DMS 273 (cell line): ENCODE measurements at regions not wholly inside any gene's neighbourhood (a gene's known extent, or its start where the extent isn't known, plus 50 kb on each side); places are given as distances from the start of the nearest gene placed in this dataset.

ENCODE experiments used
- DNase-seq: peaks from one replicate; lab custom pipeline; 2025; ENCODE audit not compliant: unreplicated experiment; lab: John Stamatoyannopoulos, UW

- DNase-seq, result no peak
Measured at GRCh38 chr13:90177512-90177911, 1170.0 kb upstream of the MIR17HG start.

GRCh38 chr13:90184355-90184754 lies 1163.1 kb upstream of the MIR17HG start:
- DNase-seq, result no peak

- DNase-seq, result no peak
Measured at GRCh38 chr13:90185734-90186133, 1161.8 kb upstream of the MIR17HG start.

DNA sequence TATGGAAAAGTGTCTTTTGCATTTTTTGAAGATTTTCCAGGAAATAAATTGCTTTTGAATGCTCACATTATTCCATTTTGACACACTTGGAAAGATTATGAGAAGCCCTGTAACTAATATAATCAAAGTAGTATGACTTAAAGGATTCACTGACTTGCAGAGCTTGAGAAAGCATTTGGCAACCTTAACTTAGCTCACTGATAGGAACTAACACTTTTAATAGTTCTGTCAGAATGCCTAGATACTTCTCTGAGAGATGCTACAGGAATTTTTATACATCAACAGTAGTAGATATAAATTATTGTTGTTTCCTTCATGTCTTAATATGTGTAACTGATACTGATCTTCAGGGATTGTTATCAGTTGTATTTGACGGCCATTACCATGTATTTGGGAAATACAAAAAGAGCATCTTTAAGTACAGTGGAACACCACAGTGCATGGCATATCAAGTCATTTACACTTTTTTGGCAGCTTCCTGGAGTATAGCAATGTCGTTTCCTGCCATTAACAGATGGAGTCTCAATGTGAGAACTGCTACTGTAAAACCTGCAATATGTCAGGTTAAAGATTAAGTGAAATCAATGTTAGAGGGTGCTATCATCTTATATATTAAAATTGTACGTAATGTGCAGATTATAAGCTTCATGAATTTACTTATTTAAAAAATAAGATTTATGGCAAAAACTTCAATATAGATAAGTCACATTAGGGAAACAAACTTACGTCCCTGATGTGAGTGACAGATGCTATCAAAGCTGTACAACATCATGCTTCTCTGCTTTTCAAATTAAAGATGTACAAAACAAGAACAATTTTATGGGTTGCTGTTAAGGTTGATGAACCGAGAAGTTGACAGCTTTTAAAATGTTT lies 1159.8 kb upstream of the MIR17HG start:
- DNase-seq, result no peak

DNA sequence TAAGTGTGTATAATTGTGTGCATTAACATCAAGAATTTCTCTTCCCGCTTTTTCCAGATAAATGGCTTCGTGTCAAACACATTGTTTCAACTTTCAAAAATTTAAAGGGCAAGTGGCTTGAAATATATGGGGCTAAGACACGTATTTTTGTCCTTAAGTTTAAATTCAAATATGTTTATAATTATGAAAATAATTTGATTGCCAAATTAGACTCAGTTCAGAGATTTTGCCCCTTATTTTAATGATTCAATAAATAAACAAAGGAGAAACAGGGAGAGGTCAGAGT lies 1159.2 kb upstream of the MIR17HG start:
- no peak for DNase-seq

- no peak for DNase-seq
Measured at GRCh38 chr13:90197722-90198121, 1149.8 kb upstream of the MIR17HG start.

DNA sequence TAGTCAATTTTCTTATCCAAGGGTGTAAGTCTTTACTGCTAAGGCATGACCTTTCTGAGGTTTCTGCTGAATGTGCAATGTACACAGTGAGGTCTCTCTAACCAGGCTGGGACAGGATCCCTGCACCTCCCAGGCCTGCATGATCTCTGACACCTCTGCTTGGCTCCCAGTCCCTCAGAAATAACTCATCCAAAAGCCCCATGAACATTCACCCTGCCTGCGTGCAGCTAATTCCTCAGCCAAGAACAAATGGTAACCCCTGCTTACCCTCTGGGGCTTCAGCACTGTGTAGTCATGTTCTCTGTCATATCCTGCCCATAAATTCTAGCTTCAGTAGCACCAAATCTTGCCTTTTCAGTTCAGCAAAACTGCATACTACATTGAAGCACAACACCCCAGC lies 1146.3 kb upstream of the MIR17HG start:
- no peak for DNase-seq

DNA sequence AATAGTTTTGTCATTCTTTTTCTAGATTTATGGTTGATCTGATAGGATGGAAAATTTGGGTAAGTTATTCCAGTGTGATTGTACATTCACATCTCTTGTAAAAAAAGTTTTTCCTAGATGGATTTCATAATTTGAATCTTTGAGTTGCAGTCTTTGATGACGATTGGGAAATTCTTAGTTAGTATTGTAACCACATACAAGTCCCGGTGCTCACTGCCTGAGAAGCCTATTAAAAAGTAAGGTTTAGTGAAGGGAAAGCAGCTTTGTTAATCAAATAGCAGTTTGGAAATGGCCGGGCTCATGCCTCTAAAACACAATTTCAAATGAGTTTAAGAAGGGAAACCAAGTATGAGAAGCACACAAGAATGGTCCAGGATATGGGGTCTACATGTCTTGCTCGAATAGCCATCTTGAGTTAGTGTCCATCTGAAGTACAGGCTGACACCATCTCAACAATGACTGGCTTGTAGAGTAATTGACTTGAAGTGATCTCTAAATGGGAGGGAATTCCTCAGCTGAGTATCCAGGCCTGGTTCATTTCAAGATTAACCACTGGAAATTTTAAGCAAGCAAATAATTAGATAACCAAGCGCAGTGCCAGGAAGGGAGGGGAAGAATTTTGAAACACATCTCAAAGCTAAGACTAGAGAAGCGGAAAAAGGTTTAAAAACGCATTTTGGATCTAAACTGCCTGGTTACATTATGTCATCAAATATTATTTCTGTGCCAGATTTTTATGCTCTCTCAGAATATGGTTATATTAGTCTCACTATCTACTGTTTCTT lies 1145.6 kb upstream of the MIR17HG start:
- DNase-seq, result no peak

DNA sequence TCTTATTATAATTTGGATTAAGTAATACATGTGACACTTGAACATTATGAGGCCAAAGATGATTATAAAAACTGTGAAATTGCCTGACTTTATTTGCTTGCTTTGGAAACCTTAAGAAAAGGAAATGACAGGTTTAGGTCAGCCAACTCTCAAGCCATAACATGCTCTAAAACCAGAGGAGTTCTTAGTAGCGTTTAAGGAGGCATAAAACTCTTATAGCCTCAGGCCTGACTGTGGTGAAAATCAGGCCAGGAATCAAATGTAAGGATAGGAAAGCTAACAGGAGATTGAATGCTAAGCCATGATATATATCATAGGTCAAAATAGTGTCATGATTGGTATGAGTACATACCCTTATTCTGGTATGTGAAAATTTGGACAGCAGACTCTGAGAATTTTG lies 1142.4 kb upstream of the MIR17HG start:
- no peak for DNase-seq

- DNase-seq, result no peak
Measured at GRCh38 chr13:90205911-90206310, 1141.6 kb upstream of the MIR17HG start.

DNA sequence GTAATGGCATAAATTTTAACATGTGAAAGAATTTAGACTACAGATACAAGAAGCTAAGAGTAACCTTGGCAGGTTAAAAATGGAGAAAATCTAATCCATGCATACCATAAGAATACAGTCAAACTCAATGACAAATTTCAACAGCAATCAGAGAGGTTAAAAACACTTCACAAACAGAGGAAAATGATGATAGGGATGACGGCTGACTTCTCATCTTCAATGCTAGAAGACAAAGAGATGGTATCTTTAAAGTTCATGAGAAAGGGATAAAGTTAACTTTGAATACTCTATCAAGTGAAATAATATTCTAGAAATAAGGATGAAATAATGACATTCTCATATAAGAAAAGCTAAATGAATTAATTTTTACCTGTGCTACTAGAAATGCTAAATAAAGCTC lies 1130.2 kb upstream of the MIR17HG start:
- DNase-seq, result no peak

DNA sequence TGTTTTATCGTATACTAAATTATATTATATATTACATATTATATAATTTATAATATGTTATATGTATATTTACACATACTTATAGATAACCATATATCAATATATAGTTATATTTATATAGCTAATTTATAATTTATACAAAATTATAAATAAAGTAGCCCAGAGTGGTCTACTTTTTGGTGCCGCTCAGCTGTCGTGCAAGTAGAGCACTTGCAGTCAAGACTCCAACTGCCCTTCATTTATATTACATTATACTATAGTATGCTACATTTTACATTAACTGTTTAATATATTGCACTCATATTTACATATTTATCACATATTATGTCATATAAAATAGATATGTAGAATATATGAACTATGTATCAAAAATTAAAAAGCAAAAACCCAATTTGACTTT lies 1124.7 kb upstream of the MIR17HG start:
- DNase-seq, result no peak

GRCh38 chr13:90230311-90230710 lies 1117.2 kb upstream of the MIR17HG start:
- DNase-seq, result no peak

GRCh38 chr13:90232291-90232690 lies 1115.2 kb upstream of the MIR17HG start:
- DNase-seq, result no peak

DNA sequence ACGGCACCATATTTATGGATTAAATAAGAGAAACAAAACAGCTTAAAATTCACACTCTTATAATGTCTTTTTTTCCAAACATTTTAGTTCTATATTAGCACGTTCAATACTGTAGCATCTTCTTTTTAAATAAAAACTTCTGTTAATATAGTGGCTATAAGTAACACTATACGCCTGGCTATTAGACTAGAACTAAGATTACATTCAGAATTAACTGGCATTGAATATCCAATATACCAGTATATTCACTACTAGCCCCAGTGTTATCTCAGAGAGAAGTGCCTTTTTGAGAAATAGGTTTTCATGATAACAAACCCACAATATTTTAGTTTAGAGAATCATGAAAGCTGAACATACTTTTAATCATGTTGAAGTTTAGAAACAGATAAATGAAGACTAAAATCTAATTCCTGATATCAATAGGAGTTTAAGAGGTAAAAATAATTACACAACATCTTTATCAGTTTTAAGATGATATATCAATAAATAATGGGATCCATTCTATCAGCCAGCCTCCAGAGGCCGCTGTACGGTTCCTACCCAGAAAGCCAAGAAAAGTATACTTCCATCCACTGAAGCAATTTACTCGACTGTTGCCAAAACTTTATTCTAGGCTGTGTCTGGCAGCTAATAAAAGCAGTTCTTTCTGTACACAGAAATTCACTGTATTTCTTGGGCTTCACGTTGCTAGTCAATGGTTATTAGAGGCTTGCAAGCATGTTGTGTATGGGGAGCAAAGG lies 1113.4 kb upstream of the MIR17HG start:
- DNase-seq, result no peak

- DNase-seq, result no peak
Measured at GRCh38 chr13:90237852-90238251, 1109.6 kb upstream of the MIR17HG start.

- DNase-seq, result no peak
Measured at GRCh38 chr13:90238413-90238812, 1109.1 kb upstream of the MIR17HG start.

- no peak for DNase-seq
Measured at GRCh38 chr13:90239130-90239529, 1108.4 kb upstream of the MIR17HG start.

GRCh38 chr13:90246005-90246404 lies 1101.5 kb upstream of the MIR17HG start:
- DNase-seq, result no peak

DNA sequence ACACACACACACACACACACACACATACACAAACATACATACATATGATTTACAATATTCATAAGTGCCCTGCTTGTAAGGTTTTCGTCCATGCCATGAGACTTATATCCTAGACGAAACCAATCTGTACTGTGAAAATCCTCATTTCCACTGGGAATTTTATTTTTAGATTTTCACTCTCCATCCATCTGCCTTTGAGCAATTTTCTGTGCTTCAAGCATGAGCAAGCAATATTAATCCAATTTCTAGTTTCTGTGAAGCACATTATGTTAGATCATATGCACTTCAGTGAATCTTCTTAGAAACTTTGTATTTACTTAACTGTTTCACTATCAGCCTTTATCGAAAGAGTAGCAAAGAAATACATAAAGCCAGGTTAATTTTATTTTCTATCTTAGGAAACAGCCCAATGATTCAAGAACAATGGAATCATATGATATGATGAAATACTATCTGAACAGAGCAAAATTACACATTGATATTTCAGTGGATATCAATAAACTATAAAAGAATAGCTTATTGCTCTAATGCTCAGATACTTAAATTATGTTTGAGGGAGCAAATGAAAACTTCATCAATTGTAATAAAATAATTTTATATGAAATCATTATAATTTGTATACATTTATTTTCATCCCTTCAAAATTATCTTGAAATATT lies 1100.7 kb upstream of the MIR17HG start:
- no peak for DNase-seq

DNA sequence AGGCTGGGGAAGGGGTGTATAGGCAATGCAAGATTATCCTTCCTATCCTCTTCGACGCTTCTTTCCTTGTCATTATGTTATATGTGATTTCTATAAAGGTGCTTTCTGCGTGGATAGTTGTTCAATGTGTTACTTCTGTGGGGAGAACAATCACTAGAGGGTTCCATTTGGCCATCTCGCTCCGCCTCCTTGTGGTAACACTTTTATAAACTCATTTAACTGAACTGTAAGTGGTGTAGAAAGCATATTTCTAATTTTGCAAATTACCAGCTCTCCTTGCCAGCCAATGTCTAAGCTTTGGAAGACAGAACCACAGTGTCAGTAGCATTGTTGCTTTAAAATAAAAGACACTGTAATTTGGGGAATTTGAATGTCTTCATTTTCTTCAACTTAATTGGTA lies 1093.7 kb upstream of the MIR17HG start:
- no peak for DNase-seq
